ENCODE measurements at regions not wholly inside any gene's neighbourhood (a gene's known extent, or its start where the extent isn't known, plus 50 kb on each side); places are given as distances from the start of the nearest gene placed in this dataset.

DNA sequence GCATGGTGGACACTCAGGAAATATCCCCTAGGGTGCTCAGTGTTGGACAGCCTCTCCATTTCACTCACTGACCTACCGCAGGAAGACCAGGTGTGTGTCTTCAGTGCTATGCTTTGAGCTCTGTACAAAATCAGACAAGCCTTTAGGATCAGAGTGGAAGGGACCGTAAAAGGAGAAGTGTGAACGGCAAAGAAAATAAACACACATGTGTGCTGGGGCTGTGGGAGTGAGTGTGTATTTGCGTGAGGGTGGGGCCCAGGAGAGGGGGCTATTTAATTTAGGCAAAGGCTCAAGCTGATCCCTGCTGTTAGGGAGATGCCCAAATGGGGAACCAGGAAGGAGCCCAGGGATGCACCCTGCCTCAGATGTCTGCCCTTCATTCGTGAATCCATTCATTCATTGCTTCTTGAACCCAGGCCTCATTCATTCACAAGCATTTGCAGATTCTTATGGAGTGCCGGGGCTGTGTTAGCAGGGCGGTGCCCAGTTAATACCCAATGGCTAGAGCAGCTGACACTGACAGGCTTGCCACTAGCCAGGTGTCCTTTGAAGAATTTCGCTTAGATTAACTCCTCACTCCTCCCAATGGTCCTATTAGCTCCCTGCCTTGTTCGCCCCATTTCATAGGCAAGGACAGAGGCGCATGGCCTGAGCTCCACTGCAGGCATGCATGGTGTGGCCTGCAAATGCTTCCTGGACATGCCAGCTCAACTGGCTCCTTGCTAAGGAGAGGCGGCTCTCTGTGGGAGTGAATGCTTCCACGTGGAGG lies 296.7 kb upstream of the FOXF1 start:
- Mint-ChIP-seq H3K9me3 (ENCODE audit: unreplicated experiment) (peaks cover 4% of the 10 kb centered on the region), H3K36me3 (ENCODE audit: unreplicated experiment) (no peaks in the 10 kb centered on the region), H3K27ac (ENCODE audit: unreplicated experiment) (no peak overlapping the region), H3K4me3 (ENCODE audit: unreplicated experiment) (no peak overlapping the region), H3K27me3 (ENCODE audit: unreplicated experiment) (peaks cover 5% of the 10 kb centered on the region), H3K4me1 (ENCODE audit: unreplicated experiment) (no peaks in the 10 kb centered on the region)
- TF ChIP-seq, protein P1, sequence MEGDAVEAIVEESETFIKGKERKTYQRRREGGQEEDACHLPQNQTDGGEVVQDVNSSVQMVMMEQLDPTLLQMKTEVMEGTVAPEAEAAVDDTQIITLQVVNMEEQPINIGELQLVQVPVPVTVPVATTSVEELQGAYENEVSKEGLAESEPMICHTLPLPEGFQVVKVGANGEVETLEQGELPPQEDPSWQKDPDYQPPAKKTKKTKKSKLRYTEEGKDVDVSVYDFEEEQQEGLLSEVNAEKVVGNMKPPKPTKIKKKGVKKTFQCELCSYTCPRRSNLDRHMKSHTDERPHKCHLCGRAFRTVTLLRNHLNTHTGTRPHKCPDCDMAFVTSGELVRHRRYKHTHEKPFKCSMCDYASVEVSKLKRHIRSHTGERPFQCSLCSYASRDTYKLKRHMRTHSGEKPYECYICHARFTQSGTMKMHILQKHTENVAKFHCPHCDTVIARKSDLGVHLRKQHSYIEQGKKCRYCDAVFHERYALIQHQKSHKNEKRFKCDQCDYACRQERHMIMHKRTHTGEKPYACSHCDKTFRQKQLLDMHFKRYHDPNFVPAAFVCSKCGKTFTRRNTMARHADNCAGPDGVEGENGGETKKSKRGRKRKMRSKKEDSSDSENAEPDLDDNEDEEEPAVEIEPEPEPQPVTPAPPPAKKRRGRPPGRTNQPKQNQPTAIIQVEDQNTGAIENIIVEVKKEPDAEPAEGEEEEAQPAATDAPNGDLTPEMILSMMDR (IDR thresholded peaks at IDR 0.05): no peak
- no peak for DNase-seq (ENCODE audit: extremely low spot score, unreplicated experiment)

DNA sequence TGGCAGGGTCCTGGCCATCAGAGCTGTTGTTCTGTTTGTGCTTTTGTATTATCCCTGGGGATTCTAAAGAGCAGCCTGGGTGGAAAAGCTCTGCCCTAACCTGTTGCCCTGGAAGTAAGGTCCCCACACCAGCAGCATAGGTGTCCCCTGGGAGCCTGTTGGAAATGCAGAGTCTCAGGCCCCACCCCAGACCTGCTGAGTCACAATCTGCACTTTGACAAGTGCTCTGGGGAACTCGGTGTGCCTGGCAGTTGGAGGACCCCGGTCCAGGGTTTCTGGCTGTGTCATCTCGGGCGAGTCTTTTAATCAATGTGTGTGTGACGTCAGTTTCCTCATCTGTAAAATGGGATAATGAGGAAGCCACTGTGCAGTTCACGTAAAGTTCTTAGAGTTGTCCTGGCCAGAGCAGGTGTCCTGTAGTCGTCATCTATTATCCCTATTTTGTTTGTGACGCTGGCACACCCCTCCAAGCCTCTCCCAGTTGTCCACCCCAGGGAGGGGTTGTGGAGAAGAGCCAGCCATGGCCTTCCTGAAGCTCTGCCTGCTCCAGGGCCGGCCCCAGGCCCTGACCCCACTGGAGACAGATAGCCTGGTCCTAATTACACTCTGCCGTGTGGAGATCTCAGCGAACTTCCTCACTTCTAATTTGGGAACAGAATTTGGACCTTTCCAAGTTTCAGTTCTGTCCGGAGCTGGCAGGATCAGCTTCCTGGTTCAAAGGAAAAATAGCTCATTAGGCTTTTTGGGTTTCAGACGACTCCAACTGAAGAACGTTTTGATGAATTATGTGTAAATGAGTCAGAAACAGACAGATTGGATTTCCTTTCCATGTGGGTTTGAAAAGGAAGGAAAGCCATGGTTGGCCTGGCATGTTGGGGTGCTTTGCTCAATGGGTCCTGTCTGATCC lies 295.7 kb upstream of the FOXF1 start:
- TF ChIP-seq, protein P1 (IDR thresholded peaks at IDR 0.05): no peak
- DNase-seq (ENCODE audit: extremely low spot score, unreplicated experiment): no peak

DNA sequence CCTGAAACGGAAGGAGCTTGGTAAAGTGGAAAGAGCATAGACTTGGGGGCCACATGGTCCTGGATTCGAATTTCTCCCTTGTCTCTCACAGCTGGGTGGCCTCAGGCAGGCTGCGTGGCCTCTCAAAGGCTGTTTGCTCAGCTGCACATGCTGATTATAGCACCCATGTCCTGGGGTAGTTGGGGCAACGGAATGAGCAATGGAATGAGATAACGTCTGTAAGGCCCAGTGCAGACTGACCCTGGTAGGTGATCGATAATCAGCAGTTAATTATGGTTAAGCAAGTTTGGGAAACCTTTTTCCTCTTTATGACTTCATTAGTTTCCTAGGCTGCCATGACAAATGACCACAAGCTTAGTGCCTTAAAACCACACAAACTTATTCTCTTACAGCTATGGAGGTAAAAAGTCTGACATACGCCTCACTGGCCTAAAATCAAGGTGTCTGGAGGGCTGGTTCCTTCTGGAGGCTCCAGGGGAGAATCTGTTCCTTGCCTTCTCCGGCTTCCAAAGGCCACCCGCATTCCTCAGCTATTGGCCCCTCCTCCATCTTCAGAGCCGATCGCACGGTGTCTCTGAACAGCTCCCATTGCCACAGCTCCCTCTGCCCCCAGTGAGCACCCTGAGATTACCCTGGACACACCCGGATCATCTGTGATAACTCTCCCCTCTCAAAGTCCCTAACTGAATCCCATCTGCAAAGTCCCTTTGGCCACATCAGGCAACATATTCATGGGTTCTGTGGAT lies 294.9 kb upstream of the FOXF1 start:
- DNase-seq (ENCODE audit: extremely low spot score, unreplicated experiment): no peak
- H3K9me3 Mint-ChIP-seq (ENCODE audit: unreplicated experiment): peaks cover 4% of the 10 kb centered on the region
- H3K4me3 Mint-ChIP-seq (ENCODE audit: unreplicated experiment): no peak overlapping the region
- no peaks in the 10 kb centered on the region for H3K36me3 Mint-ChIP-seq (ENCODE audit: unreplicated experiment)
- H3K27ac Mint-ChIP-seq (ENCODE audit: unreplicated experiment): no peak overlapping the region
- H3K4me1 Mint-ChIP-seq (ENCODE audit: unreplicated experiment): no peaks in the 10 kb centered on the region
- TF ChIP-seq, protein P1 (IDR thresholded peaks at IDR 0.05): no peak
- peaks cover 9% of the 10 kb centered on the region for H3K27me3 Mint-ChIP-seq (ENCODE audit: unreplicated experiment)

More for the DNA sequence above, 295.7 kb upstream of the FOXF1 start:
- no peak overlapping the region for H3K4me3 Mint-ChIP-seq (ENCODE audit: unreplicated experiment)
- no peak overlapping the region for H3K27ac Mint-ChIP-seq (ENCODE audit: unreplicated experiment)
- no peaks in the 10 kb centered on the region for H3K4me1 Mint-ChIP-seq (ENCODE audit: unreplicated experiment)
- H3K9me3 Mint-ChIP-seq (ENCODE audit: unreplicated experiment): peaks cover 4% of the 10 kb centered on the region
- no peaks in the 10 kb centered on the region for H3K36me3 Mint-ChIP-seq (ENCODE audit: unreplicated experiment)
- H3K27me3 Mint-ChIP-seq (ENCODE audit: unreplicated experiment): peaks cover 7% of the 10 kb centered on the region

DNA sequence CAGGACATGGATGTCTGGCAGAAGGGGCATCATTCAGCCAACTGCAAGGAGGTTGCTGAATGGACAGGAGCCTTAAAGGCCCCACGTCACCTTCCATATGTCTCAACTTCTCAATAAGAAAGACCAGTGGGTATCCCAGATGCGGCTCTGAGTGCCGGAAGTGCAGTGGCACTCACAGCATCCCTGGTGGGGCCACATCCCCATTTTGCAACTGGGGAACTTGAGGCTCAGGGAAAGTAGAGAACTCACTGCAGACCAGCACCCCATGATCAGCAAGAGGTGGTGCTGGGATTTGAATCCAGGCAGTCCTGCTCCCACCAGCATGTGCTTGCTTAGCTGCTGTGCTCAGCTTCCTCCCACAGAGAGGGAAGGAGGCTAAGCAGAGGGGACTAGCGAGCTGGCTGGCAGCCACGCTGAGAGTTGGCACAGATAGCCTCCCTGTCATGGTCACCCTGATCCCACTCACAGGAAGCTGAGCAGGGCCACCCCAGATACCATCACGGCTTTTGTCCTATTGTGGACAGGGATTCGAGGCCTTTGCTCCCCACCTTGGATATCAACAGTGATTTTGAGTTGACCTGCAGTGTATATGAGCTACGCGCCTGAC lies 294.2 kb upstream of the FOXF1 start:
- no peaks in the 10 kb centered on the region for H3K36me3 Mint-ChIP-seq (ENCODE audit: unreplicated experiment)
- TF ChIP-seq, protein P1 (IDR thresholded peaks at IDR 0.05): no peak
- H3K27me3 Mint-ChIP-seq (ENCODE audit: unreplicated experiment): peaks cover 15% of the 10 kb centered on the region

More for the DNA sequence above, 294.2 kb upstream of the FOXF1 start:
- Mint-ChIP-seq H3K4me1 (ENCODE audit: unreplicated experiment) (no peaks in the 10 kb centered on the region), H3K27ac (ENCODE audit: unreplicated experiment) (no peak overlapping the region), H3K9me3 (ENCODE audit: unreplicated experiment) (peaks cover 4% of the 10 kb centered on the region), H3K4me3 (ENCODE audit: unreplicated experiment) (no peak overlapping the region)
- DNase-seq (ENCODE audit: extremely low spot score, unreplicated experiment): no peak
